ENCODE measurements at regions not wholly inside any gene's neighbourhood (a gene's known extent, or its start where the extent isn't known, plus 50 kb on each side); places are given as distances from the start of the nearest gene placed in this dataset.
A peak's percentile ranks its signal among the peaks of the same experiment; 100 is the strongest.

DNA sequence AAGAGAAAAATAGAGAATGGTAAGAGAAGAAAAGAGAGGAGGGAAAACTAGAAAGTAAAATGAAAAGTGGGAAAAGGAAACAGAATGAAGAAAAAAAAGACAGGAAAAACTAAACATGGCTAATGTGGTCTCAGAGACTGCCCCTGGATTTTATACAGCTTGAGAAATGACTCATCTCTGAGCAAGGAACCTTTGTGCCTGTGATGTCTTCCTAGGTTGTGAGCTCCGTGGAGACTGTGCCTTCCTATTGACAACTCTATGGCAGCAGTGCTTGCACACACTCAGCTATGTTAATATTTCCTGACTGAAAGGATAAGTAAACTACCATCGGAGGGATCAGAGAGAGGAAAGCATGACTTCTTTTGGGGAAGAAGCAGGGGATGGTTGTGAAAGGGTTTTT lies 203.8 kb downstream of the RDH14 start:
- Mint-ChIP-seq H3K4me1 (no peaks in the 10 kb centered on the region), H3K36me3 (ENCODE audit: low read depth) (no peaks in the 10 kb centered on the region), H3K27me3 (ENCODE audit: insufficient read depth, low read depth, poor library complexity) (peaks cover 2% of the 10 kb centered on the region), H3K9me3 (no peaks in the 10 kb centered on the region), H3K27ac (no peak overlapping the region), H3K4me3 (no peak overlapping the region)
- no peaks in the 10 kb centered on the region for H3K36me3 ChIP-seq (ENCODE audit: insufficient read depth)
- no peaks in the 10 kb centered on the region for H4K20me1 ChIP-seq (replicated peaks; ENCODE audit: insufficient read depth)
- no peak overlapping the region for H3K4me2 ChIP-seq
- H3K27me3 ChIP-seq (ENCODE audit: insufficient read depth), result no peaks in the 10 kb centered on the region
- no peaks in the 10 kb centered on the region for H3K79me2 ChIP-seq (replicated peaks; ENCODE audit: insufficient read depth)
- ATAC-seq, result no peak
- TF ChIP-seq ZNF331 (CRISPR knock-in tag; IDR thresholded peaks at IDR 0.05; ENCODE audit: low read depth), result no peak
- TF ChIP-seq NANOG (IDR thresholded peaks at IDR 0.05; ENCODE audit: borderline replicate concordance), result no peak
- TF ChIP-seq ZNF114 (CRISPR knock-in tag; IDR thresholded peaks at IDR 0.05), result no peak
- TF ChIP-seq JUNB (IDR thresholded peaks at IDR 0.05; ENCODE audit: unreplicated experiment), result no peak
- H3K4me1 ChIP-seq (ENCODE audit: insufficient read depth), result no peaks in the 10 kb centered on the region
- H3K27ac ChIP-seq (ENCODE audit: low read depth), result no peak overlapping the region
- DNase-seq (ENCODE audit: low spot score), result no peak
- no peak overlapping the region for H3K4me3 ChIP-seq
- no peaks in the 10 kb centered on the region for H3F3A ChIP-seq (replicated peaks; ENCODE audit: low read depth)
- peaks cover 4% of the 10 kb centered on the region; the same call in 1 of the 2 replicates for H3K9me2 ChIP-seq (ENCODE audit: insufficient read depth)
- 0 out of 2 replicates have a peak overlapping the region, but pooled peaks have one; percentile 6 for H2AFZ ChIP-seq

DNA sequence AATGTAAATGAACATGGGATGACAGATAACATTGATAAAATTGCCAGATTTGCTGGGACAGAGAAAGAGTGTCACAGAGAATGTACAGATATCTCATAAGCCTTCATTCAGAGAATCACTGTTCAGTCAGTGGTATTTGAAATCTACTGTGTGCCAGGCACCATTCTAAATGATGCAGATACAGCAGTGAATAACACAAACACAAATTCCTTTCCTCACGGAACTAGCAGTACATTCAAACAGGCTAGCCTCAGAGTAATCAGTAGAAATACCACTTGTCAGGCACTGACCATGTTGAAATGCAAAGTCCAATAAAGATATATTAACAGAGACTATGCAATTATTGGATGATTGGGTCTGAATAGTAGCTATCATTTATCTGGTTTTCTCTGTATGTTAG lies 211.0 kb downstream of the RDH14 start:
- no peaks in the 10 kb centered on the region for H3F3A ChIP-seq (replicated peaks; ENCODE audit: low read depth)
- no peak overlapping the region for H2AFZ ChIP-seq
- no peak for ATAC-seq
- H3K9me2 ChIP-seq (ENCODE audit: insufficient read depth), result no peaks in the 10 kb centered on the region
- H3K79me2 ChIP-seq (replicated peaks; ENCODE audit: insufficient read depth), result no peaks in the 10 kb centered on the region
- H3K27ac ChIP-seq (ENCODE audit: low read depth), result no peak overlapping the region
- Mint-ChIP-seq H3K9me3 (no peaks in the 10 kb centered on the region), H3K4me3 (no peak overlapping the region), H3K27ac (no peak overlapping the region), H3K4me1 (no peaks in the 10 kb centered on the region), H3K36me3 (ENCODE audit: low read depth) (no peaks in the 10 kb centered on the region), H3K27me3 (ENCODE audit: insufficient read depth, low read depth, poor library complexity) (no peaks in the 10 kb centered on the region)
- TF ChIP-seq, protein P1, sequence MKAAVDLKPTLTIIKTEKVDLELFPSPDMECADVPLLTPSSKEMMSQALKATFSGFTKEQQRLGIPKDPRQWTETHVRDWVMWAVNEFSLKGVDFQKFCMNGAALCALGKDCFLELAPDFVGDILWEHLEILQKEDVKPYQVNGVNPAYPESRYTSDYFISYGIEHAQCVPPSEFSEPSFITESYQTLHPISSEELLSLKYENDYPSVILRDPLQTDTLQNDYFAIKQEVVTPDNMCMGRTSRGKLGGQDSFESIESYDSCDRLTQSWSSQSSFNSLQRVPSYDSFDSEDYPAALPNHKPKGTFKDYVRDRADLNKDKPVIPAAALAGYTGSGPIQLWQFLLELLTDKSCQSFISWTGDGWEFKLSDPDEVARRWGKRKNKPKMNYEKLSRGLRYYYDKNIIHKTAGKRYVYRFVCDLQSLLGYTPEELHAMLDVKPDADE (IDR thresholded peaks at IDR 0.05), result no peak
- TF ChIP-seq, protein P2, sequence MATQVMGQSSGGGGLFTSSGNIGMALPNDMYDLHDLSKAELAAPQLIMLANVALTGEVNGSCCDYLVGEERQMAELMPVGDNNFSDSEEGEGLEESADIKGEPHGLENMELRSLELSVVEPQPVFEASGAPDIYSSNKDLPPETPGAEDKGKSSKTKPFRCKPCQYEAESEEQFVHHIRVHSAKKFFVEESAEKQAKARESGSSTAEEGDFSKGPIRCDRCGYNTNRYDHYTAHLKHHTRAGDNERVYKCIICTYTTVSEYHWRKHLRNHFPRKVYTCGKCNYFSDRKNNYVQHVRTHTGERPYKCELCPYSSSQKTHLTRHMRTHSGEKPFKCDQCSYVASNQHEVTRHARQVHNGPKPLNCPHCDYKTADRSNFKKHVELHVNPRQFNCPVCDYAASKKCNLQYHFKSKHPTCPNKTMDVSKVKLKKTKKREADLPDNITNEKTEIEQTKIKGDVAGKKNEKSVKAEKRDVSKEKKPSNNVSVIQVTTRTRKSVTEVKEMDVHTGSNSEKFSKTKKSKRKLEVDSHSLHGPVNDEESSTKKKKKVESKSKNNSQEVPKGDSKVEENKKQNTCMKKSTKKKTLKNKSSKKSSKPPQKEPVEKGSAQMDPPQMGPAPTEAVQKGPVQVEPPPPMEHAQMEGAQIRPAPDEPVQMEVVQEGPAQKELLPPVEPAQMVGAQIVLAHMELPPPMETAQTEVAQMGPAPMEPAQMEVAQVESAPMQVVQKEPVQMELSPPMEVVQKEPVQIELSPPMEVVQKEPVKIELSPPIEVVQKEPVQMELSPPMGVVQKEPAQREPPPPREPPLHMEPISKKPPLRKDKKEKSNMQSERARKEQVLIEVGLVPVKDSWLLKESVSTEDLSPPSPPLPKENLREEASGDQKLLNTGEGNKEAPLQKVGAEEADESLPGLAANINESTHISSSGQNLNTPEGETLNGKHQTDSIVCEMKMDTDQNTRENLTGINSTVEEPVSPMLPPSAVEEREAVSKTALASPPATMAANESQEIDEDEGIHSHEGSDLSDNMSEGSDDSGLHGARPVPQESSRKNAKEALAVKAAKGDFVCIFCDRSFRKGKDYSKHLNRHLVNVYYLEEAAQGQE (IDR thresholded peaks at IDR 0.05; ENCODE audit: unreplicated experiment), result no peak
- no peak for TF ChIP-seq POLR2AphosphoS5 (IDR thresholded peaks at IDR 0.05; ENCODE audit: low read depth)
- TF ChIP-seq EZH2phosphoT487 (IDR thresholded peaks at IDR 0.05; ENCODE audit: unreplicated experiment), result no peak
- TF ChIP-seq NANOG (IDR thresholded peaks at IDR 0.05; ENCODE audit: borderline replicate concordance), result no peak
- TF ChIP-seq EZH2 (IDR thresholded peaks at IDR 0.05; ENCODE audit: low read depth, unreplicated experiment), result no peak
- no peak for TF ChIP-seq JUNB (IDR thresholded peaks at IDR 0.05; ENCODE audit: unreplicated experiment)
- no peak overlapping the region for H3K4me2 ChIP-seq
- H4K20me1 ChIP-seq (replicated peaks; ENCODE audit: insufficient read depth), result no peaks in the 10 kb centered on the region
- H3K27me3 ChIP-seq (ENCODE audit: insufficient read depth), result no peaks in the 10 kb centered on the region
- no peaks in the 10 kb centered on the region for H3K4me1 ChIP-seq (ENCODE audit: insufficient read depth)
- no peaks in the 10 kb centered on the region for H3K36me3 ChIP-seq (ENCODE audit: insufficient read depth)
- DNase-seq (ENCODE audit: low spot score), result no peak
- H3K4me3 ChIP-seq, result no peak overlapping the region
